Fibroblast of gingiva (primary cell): ENCODE measurements at regions not wholly inside any gene's neighbourhood (a gene's known extent, or its start where the extent isn't known, plus 50 kb on each side); places are given as distances from the start of the nearest gene placed in this dataset.
"Not testable (repeated sequence)": the region's sequence is repeated elsewhere in the genome, so short reads cannot be mapped to it uniquely, and the experiment has no call there.

Experiments used
- DNase-seq: peaks from one replicate; pipeline ENCODE4 v3.0.0-alpha.2; 2011; ENCODE audit warnings: low read depth

DNA sequence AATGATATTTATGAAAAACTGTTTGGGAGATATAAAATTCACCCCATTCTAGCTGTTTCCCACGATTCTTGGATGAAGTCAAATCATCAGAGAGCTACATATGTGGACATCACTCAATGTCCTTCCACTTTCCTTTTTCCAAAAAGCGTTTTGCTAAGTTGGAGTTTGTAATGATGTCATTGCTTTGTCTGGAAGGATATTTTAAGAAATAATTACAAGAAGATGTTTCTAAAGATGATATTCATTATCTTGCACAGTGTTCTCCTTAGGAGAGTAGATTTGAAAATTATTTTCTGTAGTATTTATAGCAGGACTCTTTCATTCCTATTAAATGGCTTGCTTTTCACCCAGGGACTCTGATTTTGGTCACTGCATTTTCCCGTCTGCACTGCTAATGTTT is 851.2 kb downstream of the EFNB2 start:
- no peak for DNase-seq

DNA sequence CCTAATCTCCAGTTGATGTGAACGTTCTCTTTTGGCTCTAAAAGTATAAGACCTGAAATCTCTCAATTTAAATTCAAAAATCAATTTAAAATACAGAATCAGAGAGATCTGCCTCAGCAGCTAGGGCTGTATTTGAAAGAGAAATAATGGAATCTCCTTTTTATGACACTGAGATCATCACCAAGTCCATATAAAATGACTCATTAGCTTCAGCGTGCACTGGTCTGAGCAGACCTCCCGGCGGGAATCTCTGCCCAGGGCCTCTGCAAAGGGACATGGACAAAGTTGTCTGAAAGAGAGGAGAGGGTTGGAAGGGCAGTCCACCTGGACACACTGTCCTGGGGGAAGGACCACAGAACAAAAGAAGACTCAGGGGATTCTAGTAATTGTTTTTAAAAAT is 855.6 kb downstream of the EFNB2 start:
- DNase-seq: no peak

DNA sequence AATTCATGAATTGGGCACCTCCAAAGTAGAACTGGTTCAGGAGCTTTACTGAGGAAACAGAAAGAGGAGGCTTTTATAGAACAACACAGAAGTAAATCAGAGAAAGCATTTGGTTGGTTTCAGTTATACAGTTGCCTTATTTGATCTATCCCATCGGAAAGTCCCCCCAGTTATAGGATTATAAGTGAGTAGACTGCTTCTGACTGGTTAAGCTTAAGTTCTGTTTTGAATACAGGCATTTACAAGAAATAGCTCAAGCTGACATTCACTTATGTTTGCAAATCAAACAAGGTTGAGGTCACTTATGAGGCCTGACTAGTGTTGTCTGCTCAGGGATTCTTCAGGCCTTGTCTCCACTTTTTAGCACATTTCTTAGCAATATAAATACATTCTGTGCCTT is 857.4 kb downstream of the EFNB2 start:
- no peak for DNase-seq

DNA sequence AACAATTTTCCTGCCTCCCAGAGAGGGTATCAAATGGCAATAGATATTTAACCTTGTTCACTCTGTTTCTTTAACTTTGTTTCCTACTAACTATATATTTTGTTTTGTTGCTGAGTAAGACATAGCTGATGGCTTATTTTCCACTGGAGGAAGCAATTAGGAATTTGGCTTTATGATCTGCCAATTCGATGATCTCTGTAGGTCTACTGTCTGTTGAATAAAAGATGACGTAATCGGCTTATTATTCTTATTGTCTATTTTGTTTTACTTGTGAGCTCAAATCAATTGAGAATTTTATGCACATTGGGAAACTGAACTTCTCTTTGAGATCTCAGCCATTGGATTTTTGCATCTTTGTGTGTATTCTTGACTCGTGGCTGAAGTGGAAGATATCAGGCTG is 862.6 kb downstream of the EFNB2 start:
- DNase-seq: no peak

DNA sequence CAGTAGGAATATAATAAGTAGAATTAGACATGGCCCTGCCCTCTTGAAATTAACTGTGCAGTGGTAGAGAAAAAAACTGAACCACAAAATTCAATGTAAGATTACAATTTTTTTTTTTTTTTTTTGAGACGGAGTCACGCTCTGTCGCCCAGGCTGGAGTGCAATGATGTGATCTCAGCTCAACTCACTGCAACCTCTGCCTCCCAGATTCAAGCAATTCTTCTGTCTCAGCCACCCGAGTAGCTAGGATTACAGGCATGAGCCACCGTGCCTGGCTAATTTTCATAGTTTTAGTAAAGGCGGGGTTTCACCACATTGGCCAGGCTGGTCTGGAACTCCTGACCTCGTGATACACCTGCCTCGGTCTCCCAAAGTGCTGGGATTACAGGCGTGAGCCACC is 864.3 kb downstream of the EFNB2 start:
- not testable (repeated sequence) for DNase-seq

DNA sequence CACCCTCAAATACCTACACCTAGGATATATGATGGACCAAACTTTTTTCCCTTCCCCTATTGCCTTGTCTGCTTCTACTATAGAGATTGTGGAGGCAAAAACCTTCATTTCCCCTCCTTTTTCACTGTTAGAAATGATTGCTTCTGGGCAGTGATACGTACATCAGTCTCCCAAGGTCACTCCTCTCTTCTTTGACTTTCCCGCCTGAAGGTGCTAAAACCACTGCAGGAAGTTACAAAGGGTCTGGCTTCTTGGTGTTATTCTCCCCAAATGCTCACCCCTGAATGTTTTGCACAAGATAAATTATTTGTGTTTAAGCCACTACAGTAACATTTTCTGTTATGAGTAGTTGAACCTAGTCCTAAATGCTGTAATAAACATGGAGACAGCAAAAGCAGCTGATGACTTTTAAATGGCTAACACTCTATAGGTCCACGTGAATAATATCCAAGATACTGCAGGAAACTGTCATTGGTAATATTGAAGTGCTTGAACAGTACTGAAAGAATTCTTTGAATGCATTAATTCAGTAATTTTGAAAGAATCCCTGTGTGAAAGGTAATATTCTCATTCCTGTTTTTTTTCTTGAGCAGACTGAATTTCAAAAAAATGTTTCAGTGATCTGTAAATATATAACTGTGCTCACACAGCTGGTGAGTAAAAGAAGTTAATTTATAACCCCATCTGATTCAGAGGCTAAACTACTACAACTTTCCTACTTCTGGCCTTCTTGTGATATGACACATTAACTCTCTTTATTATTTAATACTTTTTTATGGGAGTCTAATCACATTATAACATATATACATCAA is 865.1 kb downstream of the EFNB2 start:
- no peak for DNase-seq

DNA sequence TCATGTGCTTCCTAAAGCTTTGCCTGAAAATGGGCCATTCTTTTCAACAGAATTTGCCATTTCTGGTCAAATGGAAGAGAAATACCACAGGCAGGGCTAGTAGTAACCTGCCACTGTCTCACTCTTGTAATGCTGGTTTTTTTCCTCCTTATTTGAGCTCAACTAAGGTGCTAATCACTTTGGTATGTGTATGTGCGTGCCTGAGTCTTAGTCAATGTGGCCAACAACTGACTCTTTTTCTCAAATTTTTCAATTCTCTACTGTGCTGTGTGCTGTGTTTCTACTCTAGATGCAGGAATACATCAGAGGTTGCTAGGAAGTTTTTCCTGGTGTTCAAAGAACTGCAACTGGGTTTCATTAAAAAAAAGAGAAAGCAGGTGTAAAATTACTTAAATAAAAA is 870.2 kb downstream of the EFNB2 start:
- no peak for DNase-seq

DNA sequence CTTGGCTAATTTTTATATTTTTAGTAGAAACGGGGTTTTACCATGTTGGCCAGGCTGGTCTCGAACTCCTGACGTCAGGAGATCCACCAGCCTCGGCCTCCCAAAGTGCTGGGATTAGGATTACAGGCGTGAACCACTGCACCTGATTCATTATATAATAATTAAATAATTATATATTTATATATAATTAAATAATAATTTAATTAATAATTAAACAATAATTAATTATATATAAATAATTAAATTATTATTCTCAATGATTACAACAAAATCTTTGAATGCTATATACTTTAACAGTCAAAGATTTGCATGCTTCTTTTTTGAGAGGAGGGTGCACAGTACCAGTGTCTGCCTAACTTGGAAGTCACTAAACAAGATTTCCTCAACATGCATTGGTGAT is 872.3 kb downstream of the EFNB2 start:
- no peak for DNase-seq

DNA sequence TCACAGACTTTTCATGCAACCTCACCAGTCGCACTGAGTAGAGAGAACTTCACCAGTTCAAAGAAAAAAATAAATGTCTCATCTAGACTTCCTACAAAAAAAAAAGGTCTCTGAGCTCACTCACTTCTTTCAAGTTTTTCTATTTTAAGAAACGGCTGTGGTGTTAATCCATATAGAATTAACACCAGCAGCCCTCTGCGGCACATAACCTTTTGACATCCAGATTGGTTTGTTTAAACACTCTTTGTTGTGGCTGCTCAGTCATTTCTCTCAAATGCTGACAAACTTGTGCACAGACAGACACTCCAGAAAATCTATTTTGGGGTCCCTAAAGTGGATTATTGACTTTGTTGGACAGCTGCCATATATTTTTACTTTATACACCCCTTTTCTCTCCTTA is 874.9 kb downstream of the EFNB2 start:
- DNase-seq: no peak

DNA sequence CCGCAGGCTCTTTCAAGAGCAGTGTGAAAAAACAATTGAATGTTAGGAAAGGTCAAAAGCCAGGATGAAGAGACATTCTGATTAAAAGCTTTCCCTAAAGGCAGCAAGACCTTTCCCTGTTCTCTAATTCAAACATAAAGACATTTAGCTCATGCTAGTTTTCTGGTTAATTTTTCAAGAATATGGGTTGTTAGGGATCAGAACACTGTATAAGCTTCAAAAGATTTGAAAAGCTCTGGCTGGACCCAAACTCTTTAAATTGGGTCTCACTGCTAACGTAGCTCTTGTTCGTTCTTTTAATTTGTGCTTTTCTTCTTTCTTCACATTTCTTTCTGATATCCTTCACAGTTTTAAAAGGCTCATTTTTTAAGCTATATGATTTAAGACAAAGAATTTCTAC is 877.0 kb downstream of the EFNB2 start:
- DNase-seq: no peak

DNA sequence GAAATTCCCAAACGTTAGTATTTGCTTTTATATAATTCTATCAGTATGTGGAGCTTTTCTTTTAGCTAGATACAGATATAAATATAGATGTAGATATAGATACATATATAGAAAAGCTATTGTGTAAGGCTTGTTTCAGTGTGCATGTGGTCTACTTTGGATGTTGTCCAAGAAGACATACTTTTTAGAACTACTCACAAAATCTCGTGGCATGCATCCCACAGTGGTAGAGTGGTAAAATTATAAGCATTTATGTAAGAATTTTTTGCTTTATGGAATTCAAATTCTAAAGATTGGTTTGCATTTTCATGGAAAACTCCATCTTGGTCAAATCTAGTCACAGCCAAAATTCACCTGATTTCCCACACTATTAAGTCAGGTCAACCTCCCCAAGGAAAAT is 880.4 kb downstream of the EFNB2 start:
- no peak for DNase-seq

DNA sequence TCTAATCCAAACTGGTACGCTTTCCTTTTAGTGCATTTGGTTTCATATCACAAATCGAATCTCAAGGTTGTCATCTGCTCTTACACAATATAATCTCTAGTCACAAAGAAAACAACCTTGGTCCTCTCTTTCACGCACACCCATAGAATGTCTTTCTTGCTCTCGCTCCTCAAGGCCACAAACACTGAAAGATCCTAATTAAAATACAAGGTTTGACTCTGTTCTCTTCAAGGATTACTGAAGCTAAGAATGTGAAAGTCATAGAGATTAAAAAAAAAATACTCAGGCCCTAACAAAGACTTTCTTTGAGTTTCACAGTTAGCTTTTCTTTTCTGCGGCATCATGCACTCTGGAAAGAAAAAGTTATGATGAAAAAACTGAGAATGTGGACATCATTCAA is 891.5 kb downstream of the EFNB2 start:
- DNase-seq: no peak

DNA sequence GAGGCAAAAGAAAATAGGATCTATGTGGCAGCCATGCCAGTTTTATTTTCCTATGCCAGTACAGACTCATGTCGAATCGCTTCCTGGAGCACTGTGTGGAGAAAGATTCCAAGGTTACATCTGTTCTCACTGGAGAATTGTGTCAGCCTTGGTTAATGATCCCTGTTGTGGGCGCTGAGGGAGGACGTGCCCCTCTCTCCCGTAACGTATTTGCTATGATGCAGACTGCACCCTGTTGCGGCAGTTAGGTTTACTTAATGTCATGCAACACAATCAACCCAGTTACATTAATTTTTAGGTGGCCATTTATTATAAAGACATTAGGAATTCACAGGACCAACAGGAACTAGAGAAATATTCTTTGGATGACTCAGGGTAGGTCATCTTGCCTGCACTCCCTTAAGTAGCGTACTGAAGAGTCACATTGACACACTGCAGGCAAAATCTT is 892.9 kb downstream of the EFNB2 start:
- no peak for DNase-seq

DNA sequence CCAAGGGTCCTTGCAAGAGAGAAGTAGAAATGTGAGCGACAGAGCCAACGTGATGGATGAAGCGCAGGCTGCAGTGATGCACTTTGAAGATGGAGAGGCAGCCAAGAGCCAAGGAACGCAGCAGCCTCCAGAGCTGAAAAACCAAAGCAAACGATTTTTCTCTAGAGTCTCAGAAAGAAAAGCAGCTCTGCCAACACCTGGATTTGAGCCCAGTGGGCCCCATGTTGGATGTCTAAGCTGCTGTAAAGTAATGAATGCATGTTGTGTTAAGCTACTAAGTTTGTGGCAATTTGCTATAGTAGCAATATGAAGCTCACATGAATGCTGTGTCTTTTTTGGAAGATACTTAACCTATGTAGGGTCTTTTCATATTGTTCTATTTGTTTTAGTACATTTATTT is 894.3 kb downstream of the EFNB2 start:
- DNase-seq: no peak

DNA sequence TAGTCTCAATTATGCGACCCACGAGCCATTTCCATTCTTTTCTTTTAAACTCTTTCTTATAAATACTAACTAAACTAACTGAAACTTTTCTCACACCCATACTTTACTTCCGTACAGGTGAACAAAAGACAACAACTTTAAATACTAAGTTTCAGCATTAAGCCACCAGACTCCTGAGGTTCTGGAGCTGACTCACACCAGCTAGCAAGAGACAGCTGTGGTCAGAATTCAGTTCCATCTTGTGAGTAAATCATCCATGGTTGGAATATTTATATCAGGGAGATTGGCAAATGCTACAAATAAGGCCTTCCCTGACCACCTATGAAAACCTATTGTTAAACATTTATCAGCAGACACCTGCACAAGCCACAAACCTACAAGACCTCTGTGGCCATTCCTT is 897.0 kb downstream of the EFNB2 start:
- DNase-seq: no peak

DNA sequence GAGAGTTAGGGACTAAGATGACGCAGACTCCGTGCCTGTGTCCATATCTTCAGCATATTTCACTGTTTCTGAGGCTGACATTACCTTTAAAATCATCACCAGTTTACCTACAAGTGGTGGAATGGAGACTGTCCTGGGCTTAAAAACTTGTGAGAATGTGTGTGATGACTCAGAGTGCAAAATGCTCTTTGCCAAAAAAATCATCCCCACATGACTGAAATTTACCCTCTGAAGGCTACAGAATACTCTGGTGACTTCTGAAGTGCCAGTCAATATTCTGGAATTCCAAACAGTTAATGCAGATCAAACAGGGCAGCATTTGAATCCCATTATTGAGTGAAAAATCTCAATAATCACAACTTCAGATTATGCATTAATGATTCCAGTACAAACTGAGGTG is 901.4 kb downstream of the EFNB2 start:
- DNase-seq: no peak

DNA sequence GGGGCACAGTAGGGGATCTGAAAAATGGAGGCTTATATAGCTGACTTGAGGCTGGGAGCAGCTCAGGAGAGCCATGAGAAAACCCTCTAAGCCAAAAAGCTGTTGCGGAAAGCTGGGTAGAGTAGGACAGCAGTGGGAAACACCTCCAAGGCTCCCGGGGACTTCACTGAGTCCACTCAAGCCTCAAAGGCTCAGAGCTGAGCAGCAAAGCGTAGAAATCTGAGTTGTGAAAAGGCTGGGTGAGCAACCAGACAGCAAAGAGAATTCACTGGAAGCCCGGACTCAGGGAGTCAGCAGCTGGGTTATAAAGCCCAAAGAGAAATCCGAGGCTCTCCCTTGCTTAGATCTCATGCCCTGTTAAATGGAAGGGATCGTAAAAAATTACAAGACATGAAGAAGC is 905.0 kb downstream of the EFNB2 start:
- DNase-seq: no peak

DNA sequence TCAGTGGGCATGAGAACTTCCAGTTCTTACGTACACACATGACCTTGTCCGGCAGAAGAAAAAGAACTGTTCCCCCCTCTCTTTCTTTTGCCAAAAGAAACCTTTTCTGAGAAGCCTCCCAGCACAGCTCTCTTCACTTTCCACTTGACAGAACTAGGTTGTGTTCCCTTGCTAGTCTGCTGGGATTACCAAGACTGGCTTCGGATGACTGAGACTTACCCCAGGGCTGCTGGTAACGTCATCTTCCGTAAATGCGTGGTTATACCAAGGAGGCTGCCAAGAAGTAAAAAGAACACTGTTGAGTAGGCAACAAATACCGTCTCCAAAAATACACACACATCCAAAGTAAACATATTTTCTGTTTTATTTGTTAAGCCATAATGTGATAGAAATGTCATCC is 908.2 kb downstream of the EFNB2 start:
- DNase-seq: peak; percentile 11

DNA sequence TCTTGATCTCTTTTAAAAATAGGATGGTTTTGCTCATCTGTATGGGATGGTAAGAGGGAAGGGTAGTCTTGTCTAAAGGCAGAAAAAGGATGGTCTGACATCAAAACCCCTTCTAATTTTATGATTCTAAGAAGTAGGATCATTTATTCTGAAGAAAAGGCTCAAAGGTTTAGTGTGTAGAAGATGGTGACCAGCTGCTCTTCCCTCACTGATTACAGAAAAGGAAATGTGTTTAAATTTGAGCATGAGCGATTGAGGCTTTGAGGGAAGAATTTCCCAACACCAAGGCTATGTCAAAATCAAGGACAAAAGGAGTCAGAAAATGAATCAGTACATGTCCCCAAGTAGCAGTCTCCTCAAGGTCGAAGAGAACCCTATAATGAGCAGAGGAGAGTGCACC is 909.8 kb downstream of the EFNB2 start:
- DNase-seq: no peak

DNA sequence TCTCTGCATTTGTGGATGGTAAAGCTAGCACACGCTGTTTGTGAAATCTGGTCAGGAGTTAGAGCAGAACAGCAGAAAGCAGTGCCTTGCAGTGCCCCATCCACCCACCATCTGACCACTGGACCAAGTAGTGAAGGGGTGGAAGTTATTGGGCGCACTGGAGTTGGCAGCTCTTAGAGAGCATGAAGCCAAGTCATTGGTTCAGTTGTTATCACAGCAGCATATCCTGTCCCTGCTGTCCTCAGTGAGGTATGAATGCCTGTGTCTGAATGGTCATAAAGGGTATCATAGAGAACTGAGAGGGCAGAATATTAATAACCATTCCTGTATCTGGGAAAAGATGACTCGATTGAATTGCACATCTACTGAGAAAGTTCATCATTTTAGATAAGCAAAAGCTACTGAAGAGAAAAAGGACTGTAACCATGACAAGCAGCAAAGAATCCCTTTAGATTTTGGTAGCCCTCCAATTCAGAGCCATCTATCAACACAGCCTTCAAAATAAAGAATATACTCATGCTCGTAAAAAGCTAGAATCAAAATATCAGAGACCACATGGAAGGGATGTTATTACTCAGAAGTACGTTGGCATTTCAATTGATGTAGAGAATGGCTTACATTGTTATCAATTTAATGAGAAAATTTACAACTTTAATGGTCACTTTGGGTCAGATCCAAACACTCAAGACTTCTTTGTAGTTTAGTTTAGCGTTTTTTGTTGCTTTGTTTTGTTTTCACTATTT is 919.0 kb downstream of the EFNB2 start:
- DNase-seq: no peak

DNA sequence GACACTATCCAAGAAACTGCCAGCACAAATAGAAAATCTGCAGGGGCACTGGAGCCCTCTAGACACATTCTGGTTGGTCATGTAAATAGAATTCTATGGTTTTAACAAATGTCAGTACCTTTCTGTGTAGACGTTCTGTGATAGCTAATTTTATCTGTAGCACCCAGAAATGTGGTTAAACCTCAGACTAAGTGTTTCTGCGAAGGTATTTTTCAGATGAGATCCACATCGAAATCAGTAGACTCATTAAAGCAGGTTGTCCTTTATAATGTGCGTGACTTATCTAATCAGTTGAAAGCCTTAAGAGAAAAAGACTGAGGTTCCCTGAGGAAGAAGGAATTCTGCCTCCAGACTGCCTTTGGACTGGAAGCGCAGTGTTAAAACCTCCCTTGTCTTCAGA is 922.9 kb downstream of the EFNB2 start:
- no peak for DNase-seq

DNA sequence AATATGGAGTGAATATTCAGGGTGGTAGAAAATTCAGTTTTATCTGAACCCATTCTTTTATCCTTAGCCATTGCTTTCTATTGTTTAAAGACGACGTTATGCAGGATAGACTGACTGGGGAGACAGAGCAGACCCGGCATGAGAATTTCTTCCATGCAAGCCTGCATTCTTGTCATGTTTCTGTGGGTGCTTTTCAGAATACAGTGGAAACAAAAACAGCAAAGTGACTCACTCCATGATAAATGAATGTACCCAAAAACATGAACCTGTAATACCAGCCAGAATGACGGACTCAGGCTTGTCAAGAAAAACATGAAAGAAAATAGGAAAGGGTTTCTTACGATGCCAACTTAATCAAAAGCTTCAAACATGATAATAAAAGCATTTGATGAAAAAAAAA is 924.0 kb downstream of the EFNB2 start:
- no peak for DNase-seq

DNA sequence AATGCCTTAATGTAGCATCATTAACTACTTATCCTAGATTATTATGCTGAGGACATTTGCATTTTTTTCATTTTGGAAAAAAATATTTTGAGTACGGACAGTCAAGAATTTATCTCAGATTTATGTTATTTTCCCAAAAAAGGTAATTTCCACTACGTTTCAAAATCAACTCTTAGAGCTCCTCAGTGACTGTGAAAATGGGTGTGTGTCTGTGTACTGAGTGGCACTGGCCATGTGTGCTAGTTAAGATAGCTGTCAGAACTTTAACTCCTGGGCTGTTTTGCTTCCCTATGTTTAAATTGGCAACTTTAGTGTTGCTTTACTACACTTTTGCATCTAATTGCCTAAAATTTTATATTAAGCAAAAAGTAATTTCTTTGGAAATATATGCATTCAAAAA is 927.4 kb downstream of the EFNB2 start:
- no peak for DNase-seq

DNA sequence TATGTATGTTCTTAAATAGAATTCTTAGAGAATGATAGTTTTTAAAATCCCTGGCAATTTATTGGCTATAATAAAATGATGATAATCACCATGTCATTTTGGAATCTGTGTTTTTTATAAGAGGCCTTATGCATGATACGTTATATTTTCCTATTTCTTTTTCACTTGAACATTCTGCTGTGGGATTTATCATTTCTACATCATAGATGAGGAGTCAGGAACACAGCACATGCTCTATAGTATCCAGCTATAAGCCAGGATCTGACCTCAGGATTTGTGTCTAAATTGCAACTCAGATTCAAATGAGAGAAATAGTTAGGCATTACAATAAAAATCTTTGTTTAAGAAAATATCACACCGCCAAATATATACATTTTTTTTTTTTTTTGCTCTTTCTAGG is 928.0 kb downstream of the EFNB2 start:
- DNase-seq: no peak
